AG04450 (cell line): ENCODE measurements at regions not wholly inside any gene's neighbourhood (a gene's known extent, or its start where the extent isn't known, plus 50 kb on each side); places are given as distances from the start of the nearest gene placed in this dataset.

Experiments
- CTCF ChIA-PET: fragments of 300-600, 350-600 bp; formaldehyde crosslinking; extraction: SDS; loops from one replicate; lab custom pipeline; 2022; ENCODE audit warnings: antibody characterized with exemption, inconsistent platforms; lab: Charles Lee
- POLR2A ChIA-PET: fragments of 350-600 bp; formaldehyde crosslinking; extraction: SDS; loops from one replicate; lab custom pipeline; 2021; ENCODE audit warnings: antibody characterized with exemption, inconsistent platforms; lab: Yijun Ruan, JAX
- DNase-seq: peaks from one replicate; pipeline ENCODE4 v3.0.0-alpha.2; 2011; ENCODE audit warnings: low read depth, low spot score
- H3K27ac ChIP-seq: one replicate; pipeline ENCODE4 v1.5.1; 2012; ENCODE audit warnings: low read depth, low read length, control low read depth
- H3K27me3 ChIP-seq: one replicate; pipeline ENCODE4 v1.6.0; 2012; ENCODE audit warnings: low read length; ENCODE audit not compliant: control insufficient read depth, insufficient read depth
- H3K4me3 ChIP-seq: 2 replicates; pipeline ENCODE4 v1.5.1; 2011; ENCODE audit warnings: mild to moderate bottlenecking, low read depth, low read length, control low read depth
- H3K9me3 ChIP-seq: 2 replicates; pipeline ENCODE4 v1.5.1; 2012; ENCODE audit warnings: low read length; ENCODE audit not compliant: control insufficient read depth, insufficient read depth
- TF ChIP-seq, protein P1 (sequence below): IDR thresholded peaks from 2 replicates; pipeline ENCODE4 v1.5.1; 2011; ENCODE audit warnings: low read depth, low read length, control low read depth, inconsistent platforms

DNA sequence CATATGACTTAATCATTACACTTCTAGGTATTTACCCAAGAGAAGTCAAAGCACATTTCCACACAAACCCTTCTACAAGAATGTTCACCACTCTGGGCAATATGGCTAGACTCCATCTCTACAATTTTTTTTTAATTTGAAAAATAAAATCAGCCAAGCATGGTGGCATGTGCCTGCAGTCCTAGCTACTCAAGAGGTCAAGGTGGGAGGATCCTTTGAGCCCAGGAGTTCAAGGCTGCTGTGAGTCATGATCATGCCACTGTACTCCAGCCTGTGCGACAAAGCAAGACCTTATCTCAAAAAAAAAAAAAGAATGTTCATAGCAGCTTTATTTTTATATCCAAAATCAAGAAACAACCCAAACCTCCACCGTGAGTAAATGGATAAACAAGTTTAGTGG is 70.3 kb upstream of the MBNL3 start:
- no peak overlapping the region for H3K27ac ChIP-seq
- no peaks in the 10 kb centered on the region for H3K27me3 ChIP-seq
- TF ChIP-seq, protein P1, sequence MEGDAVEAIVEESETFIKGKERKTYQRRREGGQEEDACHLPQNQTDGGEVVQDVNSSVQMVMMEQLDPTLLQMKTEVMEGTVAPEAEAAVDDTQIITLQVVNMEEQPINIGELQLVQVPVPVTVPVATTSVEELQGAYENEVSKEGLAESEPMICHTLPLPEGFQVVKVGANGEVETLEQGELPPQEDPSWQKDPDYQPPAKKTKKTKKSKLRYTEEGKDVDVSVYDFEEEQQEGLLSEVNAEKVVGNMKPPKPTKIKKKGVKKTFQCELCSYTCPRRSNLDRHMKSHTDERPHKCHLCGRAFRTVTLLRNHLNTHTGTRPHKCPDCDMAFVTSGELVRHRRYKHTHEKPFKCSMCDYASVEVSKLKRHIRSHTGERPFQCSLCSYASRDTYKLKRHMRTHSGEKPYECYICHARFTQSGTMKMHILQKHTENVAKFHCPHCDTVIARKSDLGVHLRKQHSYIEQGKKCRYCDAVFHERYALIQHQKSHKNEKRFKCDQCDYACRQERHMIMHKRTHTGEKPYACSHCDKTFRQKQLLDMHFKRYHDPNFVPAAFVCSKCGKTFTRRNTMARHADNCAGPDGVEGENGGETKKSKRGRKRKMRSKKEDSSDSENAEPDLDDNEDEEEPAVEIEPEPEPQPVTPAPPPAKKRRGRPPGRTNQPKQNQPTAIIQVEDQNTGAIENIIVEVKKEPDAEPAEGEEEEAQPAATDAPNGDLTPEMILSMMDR, result no peak
- ChIA-PET POLR2A (no interaction called here), CTCF (interaction anchor here (1.5 kb wide), 1 partner anchor 267 kb away, joined by 6 read pairs; no protein-coding TSS in a partner anchor)
- no peaks in the 10 kb centered on the region for H3K9me3 ChIP-seq
- no peak for DNase-seq
- H3K4me3 ChIP-seq, result no peak overlapping the region

DNA sequence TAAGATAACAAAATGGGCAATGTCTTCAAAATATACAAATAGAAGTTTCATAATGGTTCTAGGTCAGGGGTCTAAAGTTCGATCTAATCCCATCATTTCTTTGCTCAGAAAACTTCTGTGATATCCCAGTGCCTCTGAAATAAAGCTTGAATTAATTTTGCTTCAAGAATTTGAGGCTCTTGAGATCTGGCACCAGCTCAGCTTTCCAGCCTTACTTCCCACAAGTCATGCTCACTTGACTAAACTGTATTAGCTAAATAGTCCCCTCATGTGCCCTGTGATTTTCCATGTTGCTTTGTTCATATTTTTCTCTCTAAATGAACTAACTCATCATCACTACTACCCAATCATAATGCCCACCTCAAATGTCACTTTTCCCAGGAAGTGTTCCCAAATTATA is 50.8 kb upstream of the MBNL3 start:
- H3K9me3 ChIP-seq, result no peaks in the 10 kb centered on the region
- CTCF ChIA-PET, result no interaction called here
- no peak overlapping the region for H3K4me3 ChIP-seq
- H3K27me3 ChIP-seq, result no peaks in the 10 kb centered on the region
- POLR2A ChIA-PET, result no interaction called here
- no peak for DNase-seq
- TF ChIP-seq, protein P1, result no peak
- H3K27ac ChIP-seq, result no peak overlapping the region
